Central memory CD4-positive, alpha-beta T cell (primary cell): ENCODE measurements at regions not wholly inside any gene's neighbourhood (a gene's known extent, or its start where the extent isn't known, plus 50 kb on each side); places are given as distances from the start of the nearest gene placed in this dataset.
"Not testable (repeated sequence)": the region's sequence is repeated elsewhere in the genome, so short reads cannot be mapped to it uniquely, and the experiment has no call there.

Source experiments
- DNase-seq: peaks from one replicate; pipeline ENCODE4 v3.0.0; 2022

DNA sequence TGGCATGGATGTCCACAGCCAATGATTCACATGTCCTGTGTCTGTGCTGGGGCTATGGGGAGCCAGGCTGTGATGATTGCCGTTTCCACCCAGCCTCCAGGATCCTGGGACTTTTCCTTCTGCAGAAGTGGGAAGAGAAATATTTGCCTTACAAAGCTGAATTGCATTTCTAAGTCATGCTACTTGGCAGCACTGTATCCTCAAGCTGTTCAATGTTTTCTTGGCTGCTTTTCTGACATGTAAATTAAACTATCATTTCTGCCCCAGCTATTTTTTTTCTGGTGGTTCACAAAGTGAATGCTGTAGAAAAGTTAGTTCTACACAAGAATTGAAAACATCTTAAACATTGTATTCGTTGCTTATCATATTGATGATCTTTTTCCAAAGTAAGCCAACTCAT is 51.9 kb upstream of the TCERG1L start:
- DNase-seq = no peak

DNA sequence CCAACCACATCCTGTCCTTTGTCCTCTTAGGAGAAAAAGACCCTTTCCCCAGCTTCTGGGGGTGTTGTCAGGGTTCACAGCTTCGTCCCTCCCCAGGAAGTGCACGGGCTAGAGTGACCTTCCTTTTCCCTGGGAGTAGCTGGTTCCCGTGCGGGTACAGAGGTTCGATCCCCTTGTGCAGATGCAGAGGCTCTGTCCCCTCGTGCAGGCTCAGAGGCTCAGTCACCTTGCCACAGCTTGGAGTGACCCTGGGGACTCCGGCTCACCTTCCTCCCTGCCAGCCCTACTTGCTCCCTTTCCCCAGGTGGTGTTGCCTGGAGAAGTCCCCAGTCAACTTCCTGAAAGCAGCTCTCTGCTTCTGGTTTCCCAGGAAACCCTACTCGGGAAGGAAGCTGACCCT is 60.0 kb upstream of the TCERG1L start:
- no peak for DNase-seq

DNA sequence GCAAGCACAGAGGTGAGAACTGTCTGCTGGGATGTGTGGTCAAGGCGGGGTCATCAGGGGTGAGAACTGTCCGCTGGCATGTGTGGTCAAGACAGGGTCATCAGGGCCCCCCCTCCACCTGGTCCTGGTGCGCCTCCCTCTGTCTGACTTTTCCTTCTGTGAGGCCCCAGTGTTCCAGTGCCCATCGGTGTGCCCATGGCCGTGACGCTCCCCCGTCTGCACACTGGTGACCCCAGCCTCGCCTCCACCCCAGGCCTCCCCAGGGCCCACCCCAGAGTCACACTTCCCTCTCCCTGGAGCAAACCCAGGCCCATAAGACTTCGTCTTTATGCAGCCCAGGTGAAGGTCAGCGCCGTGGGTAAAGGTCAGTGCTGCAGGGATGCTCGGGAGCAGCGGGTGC is 70.1 kb upstream of the TCERG1L start:
- no peak for DNase-seq

DNA sequence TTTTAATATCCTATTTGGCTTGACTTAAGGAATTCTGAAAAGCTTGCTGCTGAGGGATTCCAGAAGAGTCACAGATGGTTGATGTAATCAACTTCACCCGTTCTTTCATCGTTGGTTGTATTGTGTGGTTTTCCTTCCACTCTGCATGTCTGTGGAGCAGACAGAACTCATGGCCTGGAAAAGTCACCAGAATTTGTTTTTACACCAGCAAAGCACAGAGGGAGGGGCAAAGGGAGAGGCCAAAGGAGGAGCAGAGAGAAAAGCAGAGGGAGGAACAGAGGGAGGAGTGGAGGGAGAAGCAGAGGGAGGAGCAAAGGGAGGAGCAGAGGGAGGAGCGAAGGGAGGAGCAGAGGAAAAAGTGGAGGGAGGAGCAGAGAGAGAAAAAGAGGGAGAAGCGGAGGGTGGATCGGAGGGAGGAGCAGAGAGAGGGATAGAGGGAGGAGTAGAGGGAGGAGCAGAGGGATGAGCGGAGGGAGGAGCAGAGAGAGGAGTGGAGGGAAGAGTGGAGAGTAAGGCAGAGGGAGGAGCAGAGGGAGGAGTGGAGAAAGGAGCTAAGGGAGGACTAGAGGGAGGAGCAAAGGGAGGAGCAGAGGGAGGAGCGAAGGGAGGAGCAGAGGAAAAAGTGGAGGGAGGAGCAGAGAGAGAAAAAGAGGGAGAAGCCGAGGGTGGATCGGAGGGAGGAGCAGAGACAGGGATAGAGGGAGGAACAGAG is 73.8 kb upstream of the TCERG1L start:
- not testable (repeated sequence) for DNase-seq

DNA sequence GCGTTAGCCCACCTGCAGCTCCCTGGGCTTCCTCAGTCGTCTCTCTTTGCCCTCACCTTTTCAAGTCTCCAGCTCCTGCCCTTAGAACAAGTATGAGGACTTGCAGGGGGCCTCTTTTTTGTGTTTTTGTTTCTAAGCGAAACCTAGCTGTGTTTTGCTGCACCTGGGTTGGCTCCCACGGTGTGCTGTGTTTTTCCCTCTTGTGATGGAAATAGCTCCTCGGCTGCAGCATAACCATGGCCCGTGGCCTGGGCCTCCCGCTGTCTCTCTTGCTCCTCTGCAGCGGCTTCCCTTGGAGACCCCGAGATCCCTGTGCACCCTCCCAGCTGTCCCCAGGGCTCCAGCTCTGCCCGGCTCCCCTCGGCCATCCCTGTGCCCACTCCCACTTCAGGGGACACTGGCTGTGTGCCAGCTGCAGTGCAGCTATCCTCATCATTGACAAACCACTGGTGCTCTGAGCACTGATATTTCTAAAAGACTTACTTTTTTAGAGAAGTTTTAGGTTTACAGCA is 75.6 kb upstream of the TCERG1L start:
- DNase-seq = no peak

DNA sequence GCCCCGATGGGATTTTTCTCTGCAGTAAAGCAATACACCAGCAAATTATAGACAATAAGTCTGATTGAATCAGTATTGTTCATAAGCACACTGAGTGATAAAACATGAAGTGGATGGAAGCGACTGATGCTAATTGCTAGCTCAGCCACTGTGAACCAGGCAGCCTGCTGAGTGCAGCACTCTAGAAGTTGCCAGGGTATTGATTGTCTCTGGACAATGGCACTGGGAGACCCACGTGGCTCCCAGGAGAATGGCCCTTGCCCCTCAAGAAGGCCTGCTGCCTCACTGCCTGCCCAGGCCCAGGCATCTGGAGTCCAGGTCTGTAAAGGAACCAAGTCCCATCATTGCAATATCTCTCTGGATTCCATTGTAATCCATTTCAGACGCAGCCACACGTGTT is 80.4 kb upstream of the TCERG1L start:
- DNase-seq = no peak

DNA sequence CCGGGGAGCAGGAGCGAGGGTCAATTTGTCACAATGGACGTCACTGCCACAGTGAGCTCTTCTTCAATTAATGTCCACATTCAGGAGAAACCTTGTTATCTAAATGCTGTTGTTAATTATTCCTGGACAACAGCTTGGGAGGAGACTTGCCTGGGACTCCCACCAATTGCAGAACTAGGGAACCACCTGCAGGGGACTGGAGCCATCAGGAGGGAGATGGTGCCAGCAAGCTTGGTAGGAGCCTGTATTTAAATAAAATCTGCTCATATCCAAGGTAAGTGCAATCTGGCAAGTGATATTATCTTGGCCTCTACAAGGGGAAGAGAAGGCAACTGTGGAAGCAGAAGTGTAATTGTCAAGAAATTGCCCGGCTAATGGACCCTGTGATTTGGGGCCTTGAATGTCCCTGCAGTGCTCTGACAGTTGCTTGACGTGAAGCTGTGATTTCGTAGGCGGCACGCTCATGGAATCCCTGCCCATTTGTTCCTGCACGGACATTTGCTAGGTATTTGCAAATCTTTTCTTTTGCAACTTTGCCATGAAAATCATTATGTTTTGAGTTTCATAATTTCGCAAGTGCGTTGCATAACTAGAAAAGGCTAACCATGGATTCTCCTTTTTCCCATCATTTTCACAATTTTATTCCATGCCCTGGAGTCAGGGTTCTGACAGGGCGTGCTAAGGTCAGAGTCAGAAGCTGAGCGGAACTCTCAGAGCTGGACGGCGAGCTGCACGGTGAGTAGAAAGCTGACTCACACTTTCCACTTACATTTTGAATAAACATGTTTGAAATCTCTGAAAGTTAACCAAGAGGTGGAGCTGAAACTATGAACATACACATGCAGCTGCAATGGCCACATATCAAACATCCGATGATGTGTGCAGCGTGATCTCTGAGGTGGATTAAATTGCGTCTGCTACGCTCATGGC is 84.9 kb upstream of the TCERG1L start:
- no peak for DNase-seq

DNA sequence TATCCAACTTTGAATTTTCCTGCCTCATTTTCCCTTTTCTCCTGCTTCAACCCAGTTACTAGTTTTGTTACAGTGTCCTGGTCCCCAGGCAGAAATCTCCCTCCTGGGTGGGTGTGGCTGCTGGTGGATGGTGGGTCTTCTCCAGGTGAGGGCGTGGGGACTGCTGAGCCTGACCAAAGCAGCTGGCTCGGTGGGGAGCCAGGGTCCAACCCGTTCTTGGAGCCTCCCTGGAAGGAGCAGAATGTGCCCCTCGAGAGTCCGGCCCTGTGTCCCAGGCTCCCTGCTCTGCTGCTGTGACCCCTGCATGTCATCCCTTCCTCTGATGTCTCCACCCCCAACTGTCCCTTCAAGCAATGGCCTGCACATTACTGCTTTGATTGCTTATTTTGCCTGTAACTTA is 86.6 kb upstream of the TCERG1L start:
- DNase-seq = no peak

DNA sequence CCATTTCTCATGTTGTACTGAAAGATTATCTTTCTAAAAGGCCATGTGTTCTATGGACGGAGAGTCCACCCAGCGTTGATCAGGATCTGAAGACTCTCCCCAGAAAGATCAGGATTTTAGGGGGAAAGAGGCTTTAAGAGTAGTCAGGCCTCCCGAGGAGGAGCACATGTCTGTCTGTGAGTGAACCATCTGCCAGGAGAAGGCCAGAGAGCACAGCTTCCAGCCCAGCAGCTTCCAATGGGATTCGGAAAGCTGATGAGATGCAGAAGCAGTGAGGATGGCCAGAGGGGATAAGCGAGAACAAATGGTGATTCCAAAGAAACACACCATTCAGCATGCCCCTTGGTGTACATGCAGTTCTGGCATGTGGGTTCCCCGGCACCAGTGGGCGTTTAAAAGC is 88.5 kb upstream of the TCERG1L start:
- DNase-seq = no peak

DNA sequence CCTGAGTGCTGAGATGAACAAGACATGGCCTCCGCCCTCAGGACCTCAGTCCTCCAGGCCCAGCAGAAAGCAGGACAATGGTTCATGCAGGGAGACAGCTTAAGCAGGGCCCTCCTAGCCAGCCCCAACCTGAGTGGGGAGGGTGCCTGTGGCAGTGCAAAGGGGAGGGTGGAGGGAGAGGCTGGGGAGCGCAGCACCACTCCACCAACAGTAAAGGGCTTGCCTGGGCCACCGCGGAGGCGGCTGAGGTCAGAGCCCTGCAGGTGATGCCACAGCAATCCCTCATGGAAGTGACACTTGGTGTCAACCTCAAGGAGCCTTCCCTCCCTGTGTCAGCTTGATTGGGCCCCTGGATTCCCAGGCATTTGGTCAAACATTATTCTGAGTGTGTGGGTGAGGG is 89.0 kb upstream of the TCERG1L start:
- DNase-seq = no peak

DNA sequence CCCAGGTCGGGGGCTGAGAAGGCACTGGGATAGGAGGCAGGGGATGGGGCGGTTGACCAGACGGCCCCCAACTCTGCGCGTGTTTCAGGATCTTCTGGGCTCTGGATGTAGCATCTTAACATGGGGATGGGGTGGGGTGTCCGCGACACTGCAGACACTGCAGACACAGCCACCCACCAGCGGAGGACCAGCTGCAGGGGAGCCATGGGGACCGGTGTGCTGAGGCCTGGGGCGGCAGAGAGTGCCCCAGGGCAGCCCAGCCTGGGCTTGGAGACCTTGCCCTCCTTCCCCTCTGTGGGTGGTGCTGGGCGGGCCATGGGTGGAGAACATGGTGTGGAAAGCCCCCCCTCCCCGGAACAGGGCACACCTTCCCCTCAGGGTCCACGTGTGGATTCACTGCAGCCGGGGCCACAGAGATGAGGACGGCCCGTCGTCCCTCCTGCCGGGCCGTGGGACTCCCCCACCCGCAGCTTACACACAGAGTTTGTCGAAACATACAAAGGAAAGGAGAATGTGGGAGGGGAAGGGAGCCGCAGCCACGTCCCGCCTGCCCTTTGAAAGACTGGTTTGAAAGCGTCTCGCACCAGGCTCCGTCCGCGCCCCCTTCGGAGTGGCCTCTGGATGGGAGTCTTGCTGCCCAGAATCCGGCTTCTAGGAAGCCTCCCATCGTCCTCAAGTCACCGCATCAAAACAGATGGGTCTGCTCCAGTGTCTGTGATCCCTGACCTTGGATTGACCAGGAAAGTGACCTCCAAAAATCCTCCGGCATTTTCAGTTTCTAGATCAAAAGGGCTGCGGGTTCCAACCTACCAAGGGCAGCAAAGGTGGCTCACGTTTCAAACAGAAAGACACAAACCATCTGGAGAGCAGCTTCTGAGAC is 91.5 kb upstream of the TCERG1L start:
- no peak for DNase-seq

DNA sequence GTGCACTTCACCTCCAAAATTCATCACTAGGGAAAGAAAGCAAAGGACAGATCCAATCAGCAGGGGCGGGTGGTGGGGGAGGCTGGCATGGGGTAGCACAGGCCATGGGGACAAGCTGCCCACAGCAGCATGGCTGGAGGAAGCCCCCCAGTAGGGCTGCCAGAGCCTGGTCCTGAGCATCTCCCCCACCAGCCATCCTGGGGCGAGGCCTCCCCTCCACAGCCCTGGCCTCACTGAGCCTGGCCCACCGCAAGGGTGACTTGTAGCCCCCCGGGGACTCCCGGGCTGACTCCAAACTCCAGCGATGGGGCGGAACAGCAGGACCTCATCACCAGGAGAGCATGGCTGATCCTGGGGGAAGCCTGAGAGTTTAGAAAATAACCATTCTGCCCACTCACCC is 92.4 kb upstream of the TCERG1L start:
- no peak for DNase-seq

DNA sequence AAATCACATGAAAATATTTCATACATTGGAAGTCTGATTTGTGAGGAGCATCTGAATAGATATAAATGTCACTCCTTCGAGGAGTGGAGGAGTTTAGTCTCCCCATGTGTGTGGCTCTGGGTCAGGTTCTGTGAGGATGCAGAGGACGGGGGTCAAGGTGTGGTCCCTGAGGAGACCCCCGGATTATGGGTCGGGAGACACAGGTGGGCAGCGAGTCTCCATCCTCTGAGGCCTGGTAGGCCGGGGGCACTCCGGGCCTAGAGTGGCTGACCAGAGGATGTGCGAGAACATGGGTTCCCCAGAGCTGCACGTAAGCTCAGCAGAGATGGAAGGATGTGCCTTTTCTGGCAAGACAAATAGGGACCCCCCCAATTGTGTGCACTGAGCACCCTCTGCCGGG is 93.4 kb upstream of the TCERG1L start:
- DNase-seq = no peak

DNA sequence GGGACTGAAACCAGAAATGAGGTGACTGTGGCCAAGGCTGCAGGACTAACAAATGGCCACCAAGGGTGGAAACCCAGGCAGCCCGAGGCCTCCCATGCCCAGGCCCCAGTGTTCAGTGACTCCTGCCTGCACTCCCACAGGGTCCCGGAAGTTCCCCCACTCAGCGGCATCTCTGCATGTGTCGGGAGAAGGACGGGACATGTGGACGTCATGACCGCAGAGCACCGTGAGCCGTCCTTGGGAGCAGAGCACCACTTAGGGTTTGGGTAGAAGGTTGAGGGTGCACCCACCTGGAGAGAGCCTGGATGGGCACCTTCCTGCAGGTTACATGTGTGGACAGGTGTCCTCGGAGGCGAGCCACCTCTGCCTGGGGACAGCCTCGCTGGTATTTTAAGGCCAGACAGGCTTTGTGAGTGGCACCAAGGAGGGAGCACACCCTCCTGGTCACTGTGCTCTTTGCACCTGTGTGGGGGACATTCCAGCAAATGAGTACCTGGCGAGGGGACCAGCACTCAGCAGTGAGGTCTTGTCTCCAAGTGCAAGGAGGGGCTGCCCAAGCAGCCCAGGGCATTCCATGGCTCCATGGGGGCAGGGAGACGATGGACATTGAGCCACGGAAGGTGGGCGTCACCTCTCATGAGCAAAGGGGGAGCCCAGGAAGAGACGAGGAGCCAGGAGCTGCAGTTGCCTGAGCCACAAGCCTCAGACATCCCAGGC is 95.3 kb upstream of the TCERG1L start:
- no peak for DNase-seq

DNA sequence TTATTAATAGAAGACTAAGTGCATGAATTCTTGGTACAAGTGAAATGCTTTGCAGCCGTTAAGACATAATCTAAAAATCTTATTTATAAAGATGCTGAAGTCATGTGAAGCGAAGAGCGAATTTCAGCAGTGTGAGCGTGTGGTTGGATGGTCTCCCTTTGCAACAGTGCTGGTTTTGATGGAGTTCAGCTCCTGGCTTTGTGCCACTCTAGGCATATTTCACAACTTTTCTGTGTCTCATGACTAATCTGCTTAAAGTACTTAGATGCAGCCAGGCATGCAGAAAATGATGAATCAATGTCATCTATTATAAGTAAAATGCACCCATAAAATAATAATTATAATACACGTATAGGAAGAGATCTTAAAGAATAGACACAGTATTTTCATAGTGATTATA is 107.2 kb upstream of the TCERG1L start:
- no peak for DNase-seq

DNA sequence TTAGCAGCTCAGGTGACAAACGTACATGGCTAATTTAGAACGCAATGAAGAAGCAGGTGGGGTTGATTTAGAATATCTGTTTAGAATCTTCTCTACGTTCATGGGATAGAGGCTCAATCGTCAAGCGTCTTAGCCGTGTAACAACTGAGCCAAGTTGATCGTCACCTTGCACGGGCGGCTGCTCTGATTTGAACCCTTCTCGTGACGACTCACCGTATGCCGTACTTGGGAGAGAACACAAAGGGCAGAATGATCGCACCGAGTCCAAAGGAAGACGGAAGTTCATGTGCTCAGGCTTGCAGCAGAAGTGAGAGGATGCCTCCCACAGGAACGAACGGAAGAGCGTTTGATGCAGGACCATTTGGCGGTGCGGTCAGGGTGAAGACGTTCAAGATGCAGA is 108.3 kb upstream of the TCERG1L start:
- DNase-seq = no peak

DNA sequence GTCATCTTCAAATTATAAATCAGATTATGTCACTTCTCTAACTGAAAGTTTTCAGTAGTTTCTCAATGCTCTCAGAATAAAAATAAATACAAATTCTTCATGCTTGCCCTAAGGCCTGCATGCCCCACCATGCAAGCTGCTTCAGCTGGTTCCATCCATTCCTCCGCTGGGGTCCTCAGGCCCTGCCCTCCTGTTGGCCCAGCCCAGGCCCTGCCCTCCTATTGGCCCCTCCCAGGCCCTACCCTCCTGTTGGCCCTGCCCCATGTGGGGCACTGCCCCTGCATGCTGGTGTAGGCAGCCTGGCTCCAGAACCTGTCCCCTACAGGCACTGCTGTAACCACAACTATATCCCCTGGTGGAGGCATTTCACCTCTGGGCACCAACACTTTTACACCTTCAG is 109.3 kb upstream of the TCERG1L start:
- no peak for DNase-seq

DNA sequence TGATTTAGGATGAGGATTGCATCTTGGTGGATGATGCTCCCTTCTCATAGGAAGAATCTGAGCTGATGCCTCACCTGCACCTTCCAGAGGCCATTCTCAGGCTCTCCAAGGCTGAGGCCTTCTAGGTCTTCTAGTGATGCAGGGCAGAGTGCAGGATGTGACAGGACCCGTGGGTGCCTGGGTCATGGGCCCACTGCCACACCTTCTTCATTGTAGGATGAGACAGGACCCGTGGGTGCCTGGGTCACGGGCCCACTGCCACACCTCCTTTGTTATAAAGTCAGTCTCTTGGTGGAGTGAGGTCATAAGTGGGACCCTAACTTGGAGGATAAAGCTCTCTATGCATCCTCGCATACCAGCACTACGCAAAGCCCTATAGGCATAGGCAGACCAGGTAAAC is 109.9 kb upstream of the TCERG1L start:
- DNase-seq = no peak

DNA sequence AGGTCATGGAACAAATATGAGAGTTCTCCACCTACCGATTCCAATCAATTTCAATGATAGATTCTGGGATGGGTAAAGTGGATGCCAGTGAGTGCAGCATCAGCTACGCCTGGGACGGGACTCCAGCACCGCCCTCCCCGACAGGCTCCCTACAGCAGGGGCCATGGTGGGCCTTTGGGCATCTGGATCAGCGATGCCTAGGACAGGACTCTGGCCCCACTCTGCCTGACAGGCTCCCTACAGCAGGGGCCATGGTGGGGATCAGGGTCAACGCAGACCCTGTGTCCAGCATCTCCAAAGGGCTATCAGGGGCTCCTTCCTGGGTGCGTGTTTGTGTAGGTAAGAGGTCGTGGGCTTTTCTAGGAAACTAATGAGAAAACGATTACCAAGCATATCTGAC is 111.2 kb upstream of the TCERG1L start:
- no peak for DNase-seq

DNA sequence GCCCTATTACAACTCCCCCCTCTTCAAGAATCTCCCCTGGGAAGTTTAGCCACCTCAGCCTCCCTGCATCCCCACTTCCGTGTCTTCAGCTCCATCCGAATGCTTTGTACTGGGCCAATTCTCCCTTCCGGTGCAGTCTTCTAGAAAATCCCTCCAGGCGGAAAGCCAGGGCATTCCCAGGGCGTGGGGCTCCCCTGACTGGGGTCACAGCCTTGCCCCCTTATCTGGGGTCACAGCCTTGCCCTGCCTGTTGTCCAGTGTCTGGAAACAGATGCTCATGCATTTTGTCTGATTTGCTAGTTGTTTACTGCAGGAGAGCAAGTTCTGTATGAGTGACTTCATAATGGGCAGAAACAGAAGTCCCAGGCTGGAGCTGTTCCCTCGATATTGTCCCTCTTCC is 112.5 kb upstream of the TCERG1L start:
- DNase-seq = no peak

DNA sequence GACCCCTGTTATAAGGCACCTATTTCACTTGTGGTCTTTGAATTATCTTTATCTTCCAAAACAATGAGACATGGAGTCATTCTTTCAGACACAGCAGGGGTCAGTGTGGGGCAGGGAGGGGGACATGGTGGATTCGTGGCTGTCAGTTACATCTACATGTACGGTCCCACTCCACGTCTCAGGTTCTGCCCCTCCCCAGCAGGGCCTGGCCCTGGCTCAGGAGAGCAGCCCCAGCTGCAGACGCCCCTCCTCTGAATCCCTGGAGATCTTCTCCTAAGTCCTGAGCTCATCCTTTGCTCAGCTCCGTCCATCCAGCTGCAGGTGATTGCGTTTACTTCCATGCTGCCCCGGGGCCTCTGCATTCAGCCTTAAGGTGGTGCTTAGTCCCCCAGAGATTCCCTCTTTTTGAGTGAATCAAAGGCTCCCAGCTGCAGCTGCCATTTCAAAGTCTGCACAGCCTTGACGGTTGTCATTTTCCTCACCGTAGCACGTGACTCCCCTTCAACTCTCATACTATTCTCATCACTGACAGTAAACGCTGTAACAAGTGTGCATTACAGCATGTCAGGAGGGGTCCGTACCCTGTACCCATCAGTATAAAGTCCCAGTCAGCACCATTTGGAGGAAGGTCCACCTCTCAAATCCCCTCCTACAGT is 113.4 kb upstream of the TCERG1L start:
- no peak for DNase-seq
